ENCODE measurements at regions not wholly inside any gene's neighbourhood (a gene's known extent, or its start where the extent isn't known, plus 50 kb on each side); places are given as distances from the start of the nearest gene placed in this dataset.

GRCh38 chr11:44416776-44417175, 106.8 kb upstream of the ALX4 start:
- peaks cover 8% of the 10 kb centered on the region for H3K27me3 ChIP-seq (ENCODE audit: insufficient read depth, poor library complexity, severe bottlenecking)
- no peak overlapping the region for H3K27ac ChIP-seq (replicated peaks)
- DNase-seq (ENCODE audit: low read depth in 1 of 2, low spot score in 1 of 2) = no peak
- no peak overlapping the region for H3K4me3 ChIP-seq (replicated peaks; ENCODE audit: insufficient read depth, low read length)
- TF ChIP-seq CTCF (IDR thresholded peaks at IDR 0.05; ENCODE audit: insufficient read depth, low read length) = no peak
- TF ChIP-seq REST (IDR thresholded peaks at IDR 0.05; ENCODE audit: insufficient replicate concordance, low read depth) = no peak
- TF ChIP-seq POLR2AphosphoS5 (IDR thresholded peaks at IDR 0.05; ENCODE audit: low read depth) = no peak
- no peak for TF ChIP-seq GABPA (IDR thresholded peaks at IDR 0.05; ENCODE audit: low read depth)
- TF ChIP-seq SPI1 (IDR thresholded peaks at IDR 0.05; ENCODE audit: borderline replicate concordance, low read depth) = no peak

- no peak for DNase-seq (ENCODE audit: low read depth in 1 of 2, low spot score in 1 of 2)
- TF ChIP-seq REST (IDR thresholded peaks at IDR 0.05; ENCODE audit: insufficient replicate concordance, low read depth) = no peak
- no peak for TF ChIP-seq SPI1 (IDR thresholded peaks at IDR 0.05; ENCODE audit: borderline replicate concordance, low read depth)
- no peak for TF ChIP-seq GABPA (IDR thresholded peaks at IDR 0.05; ENCODE audit: low read depth)
- TF ChIP-seq CTCF (IDR thresholded peaks at IDR 0.05; ENCODE audit: insufficient read depth, low read length) = no peak
- no peak for TF ChIP-seq POLR2AphosphoS5 (IDR thresholded peaks at IDR 0.05; ENCODE audit: low read depth)
- Histone ChIP-seq H3K27me3 (ENCODE audit: insufficient read depth, poor library complexity, severe bottlenecking) (peaks cover 5% of the 10 kb centered on the region), H3K4me3 (replicated peaks; ENCODE audit: insufficient read depth, low read length) (no peak overlapping the region), H3K27ac (replicated peaks) (no peak overlapping the region)
These were observed 108.0 kb upstream of the ALX4 start for GRCh38 chr11:44417731-44418455.

GRCh38 chr11:44418456-44418830, 108.5 kb upstream of the ALX4 start:
- no peak overlapping the region for H3K27ac ChIP-seq (replicated peaks)
- H3K4me3 ChIP-seq (replicated peaks; ENCODE audit: insufficient read depth, low read length) = no peak overlapping the region
- no peak for DNase-seq (ENCODE audit: low read depth in 1 of 2, low spot score in 1 of 2)
- H3K27me3 ChIP-seq (ENCODE audit: insufficient read depth, poor library complexity, severe bottlenecking) = peaks cover 3% of the 10 kb centered on the region
- no peak for TF ChIP-seq SPI1 (IDR thresholded peaks at IDR 0.05; ENCODE audit: borderline replicate concordance, low read depth)
- no peak for TF ChIP-seq CTCF (IDR thresholded peaks at IDR 0.05; ENCODE audit: insufficient read depth, low read length)
- TF ChIP-seq REST (IDR thresholded peaks at IDR 0.05; ENCODE audit: insufficient replicate concordance, low read depth) = no peak
- no peak for TF ChIP-seq GABPA (IDR thresholded peaks at IDR 0.05; ENCODE audit: low read depth)
- no peak for TF ChIP-seq POLR2AphosphoS5 (IDR thresholded peaks at IDR 0.05; ENCODE audit: low read depth)

All from HL-60 (cell line).